ENCODE measurements at regions not wholly inside any gene's neighbourhood (a gene's known extent, or its start where the extent isn't known, plus 50 kb on each side); places are given as distances from the start of the nearest gene placed in this dataset.

DNA sequence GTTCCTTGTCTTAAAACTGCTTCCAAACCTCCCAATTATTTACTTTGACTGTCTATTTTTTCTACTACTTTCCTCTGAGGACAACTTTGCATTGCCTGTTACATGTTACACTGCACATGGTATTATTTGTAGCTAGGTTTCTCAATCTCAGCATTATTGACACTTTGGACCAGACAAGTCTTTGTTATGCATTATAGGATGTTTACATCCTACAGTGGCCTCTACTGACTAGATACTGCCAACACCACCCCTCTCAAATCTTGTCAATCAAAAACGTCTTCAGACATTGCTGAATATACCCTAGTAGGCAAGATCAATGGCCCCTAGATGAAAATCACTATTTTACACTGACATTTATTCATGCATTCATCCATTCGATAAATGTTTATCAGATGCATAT lies 129.6 kb upstream of the DNAJC10 start:
- Histone ChIP-seq H4K8ac (ENCODE audit: low read depth, low read length) (no peak overlapping the region), H3K36me3 (ENCODE audit: control insufficient read depth, insufficient read depth, low read length) (no peaks in the 10 kb centered on the region), H4K5ac (ENCODE audit: low read length) (no peak overlapping the region), H3K9ac (ENCODE audit: low read length) (no peak overlapping the region), H2BK15ac (replicated peaks; ENCODE audit: low read depth) (no peak overlapping the region), H2BK120ac (ENCODE audit: low read depth, low read length) (no peak overlapping the region), H3K4me3 (ENCODE audit: low read length) (no peak overlapping the region), H3K56ac (ENCODE audit: low read length) (no peak overlapping the region), H3K79me1 (ENCODE audit: low read length) (no peaks in the 10 kb centered on the region), H3K23ac (ENCODE audit: low read length) (no peak overlapping the region), H3K4ac (ENCODE audit: low read depth, low read length) (no peak overlapping the region), H3K27me3 (ENCODE audit: insufficient read depth, low read length, poor library complexity) (no peaks in the 10 kb centered on the region), H2AK5ac (ENCODE audit: low read length) (no peak overlapping the region), H3K4me1 (ENCODE audit: control insufficient read depth, low read depth, low read length) (no peaks in the 10 kb centered on the region), H3K27ac (ENCODE audit: low read depth, low read length) (no peak overlapping the region), H2BK5ac (ENCODE audit: low read length) (no peak overlapping the region), H3K18ac (ENCODE audit: low read length) (no peak overlapping the region), H3K4me2 (ENCODE audit: low read length) (no peak overlapping the region), H3K79me2 (ENCODE audit: control insufficient read depth, insufficient read depth, low read length) (no peaks in the 10 kb centered on the region)
- no peak for DNase-seq
- WGBS (ENCODE audit: extremely low coverage, insufficient coverage, low lambda C conversion rate): no CpG with 5 or more reads among the region's 2 CpGs

- peak; percentile 21 for DNase-seq
These were observed 128.2 kb upstream of the DNAJC10 start for GRCh38 chr2:182587831-182588230.

DNA sequence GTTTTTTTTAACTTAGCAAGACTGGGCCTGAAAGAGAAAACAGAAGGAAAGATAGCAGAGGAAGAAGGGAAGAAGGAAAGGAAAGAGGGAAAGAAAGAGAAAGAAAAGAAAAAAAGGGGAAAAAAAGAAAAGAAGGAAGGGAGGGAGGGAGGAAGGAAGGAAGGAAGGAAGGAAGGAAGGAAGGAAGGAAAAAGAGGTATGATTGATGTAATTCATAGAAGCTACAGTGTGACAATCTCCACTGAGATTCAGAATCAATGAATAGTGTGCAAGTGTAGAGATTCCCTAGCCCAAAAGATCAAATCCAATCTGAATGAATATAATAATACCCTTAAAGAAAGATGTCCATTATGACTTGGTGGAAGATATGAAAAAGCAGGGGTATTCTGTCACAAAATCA lies 126.9 kb upstream of the DNAJC10 start:
- H3K56ac ChIP-seq (ENCODE audit: low read length): no peak overlapping the region
- no peak overlapping the region for H3K4ac ChIP-seq (ENCODE audit: low read depth, low read length)
- no peak for DNase-seq
- H2BK120ac ChIP-seq (ENCODE audit: low read depth, low read length): no peak overlapping the region
- H3K4me2 ChIP-seq (ENCODE audit: low read length): no peak overlapping the region
- H3K36me3 ChIP-seq (ENCODE audit: control insufficient read depth, insufficient read depth, low read length): no peaks in the 10 kb centered on the region
- no peak overlapping the region for H2BK15ac ChIP-seq (replicated peaks; ENCODE audit: low read depth)
- H2AK5ac ChIP-seq (ENCODE audit: low read length): no peak overlapping the region
- no peak overlapping the region for H2BK5ac ChIP-seq (ENCODE audit: low read length)
- no peaks in the 10 kb centered on the region for H3K79me1 ChIP-seq (ENCODE audit: low read length)
- H3K23ac ChIP-seq (ENCODE audit: low read length): no peak overlapping the region
- no peak overlapping the region for H3K18ac ChIP-seq (ENCODE audit: low read length)
- no peak overlapping the region for H3K9ac ChIP-seq (ENCODE audit: low read length)
- H3K4me3 ChIP-seq (ENCODE audit: low read length): no peak overlapping the region
- no peak overlapping the region for H4K5ac ChIP-seq (ENCODE audit: low read length)
- H3K27ac ChIP-seq (ENCODE audit: low read depth, low read length): no peak overlapping the region
- H3K79me2 ChIP-seq (ENCODE audit: control insufficient read depth, insufficient read depth, low read length): no peaks in the 10 kb centered on the region
- H4K8ac ChIP-seq (ENCODE audit: low read depth, low read length): no peak overlapping the region
- no peaks in the 10 kb centered on the region for H3K27me3 ChIP-seq (ENCODE audit: insufficient read depth, low read length, poor library complexity)
- H3K4me1 ChIP-seq (ENCODE audit: control insufficient read depth, low read depth, low read length): no peaks in the 10 kb centered on the region

More at GRCh38 chr2:182587831-182588230, 128.2 kb upstream of the DNAJC10 start:
- Histone ChIP-seq H3K23ac (ENCODE audit: low read length) (no peak overlapping the region), H3K27ac (ENCODE audit: low read depth, low read length) (no peak overlapping the region), H3K27me3 (ENCODE audit: insufficient read depth, low read length, poor library complexity) (no peaks in the 10 kb centered on the region), H3K4me2 (ENCODE audit: low read length) (no peak overlapping the region), H3K4me3 (ENCODE audit: low read length) (no peak overlapping the region), H3K36me3 (ENCODE audit: control insufficient read depth, insufficient read depth, low read length) (no peaks in the 10 kb centered on the region), H4K5ac (ENCODE audit: low read length) (no peak overlapping the region), H2BK15ac (replicated peaks; ENCODE audit: low read depth) (no peak overlapping the region), H3K18ac (ENCODE audit: low read length) (no peak overlapping the region), H3K79me2 (ENCODE audit: control insufficient read depth, insufficient read depth, low read length) (no peaks in the 10 kb centered on the region), H2AK5ac (ENCODE audit: low read length) (no peak overlapping the region), H2BK5ac (ENCODE audit: low read length) (no peak overlapping the region), H3K79me1 (ENCODE audit: low read length) (no peaks in the 10 kb centered on the region), H3K4ac (ENCODE audit: low read depth, low read length) (no peak overlapping the region), H2BK120ac (ENCODE audit: low read depth, low read length) (no peak overlapping the region), H3K4me1 (ENCODE audit: control insufficient read depth, low read depth, low read length) (no peaks in the 10 kb centered on the region), H3K56ac (ENCODE audit: low read length) (no peak overlapping the region), H3K9ac (ENCODE audit: low read length) (no peak overlapping the region), H4K8ac (ENCODE audit: low read depth, low read length) (no peak overlapping the region)
- WGBS (ENCODE audit: extremely low coverage, insufficient coverage, low lambda C conversion rate): no CpG with 5 or more reads among the region's 1 CpG

DNA sequence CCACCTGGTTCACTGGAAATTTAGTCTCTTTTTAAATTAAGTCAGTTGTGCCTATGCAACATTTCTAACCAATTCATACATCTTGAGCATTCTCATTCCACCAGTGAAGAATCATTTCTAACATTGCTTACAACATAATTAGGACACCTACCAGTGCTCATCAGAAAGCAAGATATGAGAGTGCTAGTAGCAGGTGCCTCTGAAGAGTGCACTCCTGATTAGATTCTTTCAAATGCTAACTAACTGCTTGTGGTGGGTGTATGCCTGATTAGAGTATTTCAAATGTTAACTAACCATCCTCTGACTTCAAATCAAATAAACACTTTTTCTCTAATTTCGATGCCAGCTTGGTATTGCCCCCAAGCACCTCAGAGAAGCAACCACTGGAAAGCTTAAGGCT lies 124.3 kb upstream of the DNAJC10 start:
- no peak overlapping the region for H3K18ac ChIP-seq (ENCODE audit: low read length)
- no peak overlapping the region for H3K4me2 ChIP-seq (ENCODE audit: low read length)
- no peak overlapping the region for H3K23ac ChIP-seq (ENCODE audit: low read length)
- DNase-seq: no peak
- H3K79me1 ChIP-seq (ENCODE audit: low read length): no peaks in the 10 kb centered on the region
- H3K79me2 ChIP-seq (ENCODE audit: control insufficient read depth, insufficient read depth, low read length): no peaks in the 10 kb centered on the region
- no peak overlapping the region for H2AK5ac ChIP-seq (ENCODE audit: low read length)
- no peak overlapping the region for H3K27ac ChIP-seq (ENCODE audit: low read depth, low read length)
- H2BK15ac ChIP-seq (replicated peaks; ENCODE audit: low read depth): no peak overlapping the region
- H3K56ac ChIP-seq (ENCODE audit: low read length): no peak overlapping the region
- no peak overlapping the region for H4K8ac ChIP-seq (ENCODE audit: low read depth, low read length)
- no peaks in the 10 kb centered on the region for H3K27me3 ChIP-seq (ENCODE audit: insufficient read depth, low read length, poor library complexity)
- no peak overlapping the region for H4K5ac ChIP-seq (ENCODE audit: low read length)
- no peak overlapping the region for H3K4me3 ChIP-seq (ENCODE audit: low read length)
- H3K9ac ChIP-seq (ENCODE audit: low read length): no peak overlapping the region
- no CpG with 5 or more reads among the region's 1 CpG for WGBS (ENCODE audit: extremely low coverage, insufficient coverage, low lambda C conversion rate)
- H3K4ac ChIP-seq (ENCODE audit: low read depth, low read length): no peak overlapping the region
- no peak overlapping the region for H2BK120ac ChIP-seq (ENCODE audit: low read depth, low read length)
- H2BK5ac ChIP-seq (ENCODE audit: low read length): no peak overlapping the region
- no peaks in the 10 kb centered on the region for H3K36me3 ChIP-seq (ENCODE audit: control insufficient read depth, insufficient read depth, low read length)
- H3K4me1 ChIP-seq (ENCODE audit: control insufficient read depth, low read depth, low read length): no peaks in the 10 kb centered on the region

- Histone ChIP-seq H3K23ac (ENCODE audit: low read length) (no peak overlapping the region), H3K4me1 (ENCODE audit: control insufficient read depth, low read depth, low read length) (no peaks in the 10 kb centered on the region), H3K56ac (ENCODE audit: low read length) (no peak overlapping the region), H2BK120ac (ENCODE audit: low read depth, low read length) (no peak overlapping the region), H3K4me2 (ENCODE audit: low read length) (no peak overlapping the region), H4K8ac (ENCODE audit: low read depth, low read length) (no peak overlapping the region), H3K36me3 (ENCODE audit: control insufficient read depth, insufficient read depth, low read length) (no peaks in the 10 kb centered on the region), H3K4ac (ENCODE audit: low read depth, low read length) (no peak overlapping the region), H3K4me3 (ENCODE audit: low read length) (no peak overlapping the region), H3K9ac (ENCODE audit: low read length) (no peak overlapping the region), H3K79me2 (ENCODE audit: control insufficient read depth, insufficient read depth, low read length) (no peaks in the 10 kb centered on the region), H2BK5ac (ENCODE audit: low read length) (no peak overlapping the region), H2BK15ac (replicated peaks; ENCODE audit: low read depth) (no peak overlapping the region), H3K27ac (ENCODE audit: low read depth, low read length) (no peak overlapping the region), H4K5ac (ENCODE audit: low read length) (no peak overlapping the region), H2AK5ac (ENCODE audit: low read length) (no peak overlapping the region), H3K18ac (ENCODE audit: low read length) (no peak overlapping the region), H3K79me1 (ENCODE audit: low read length) (no peaks in the 10 kb centered on the region), H3K27me3 (ENCODE audit: insufficient read depth, low read length, poor library complexity) (no peaks in the 10 kb centered on the region)
- no CpG with 5 or more reads among the region's 4 CpGs for WGBS (ENCODE audit: extremely low coverage, insufficient coverage, low lambda C conversion rate)
- no peak for DNase-seq
These were observed 123.2 kb upstream of the DNAJC10 start for GRCh38 chr2:182592691-182593393.

DNA sequence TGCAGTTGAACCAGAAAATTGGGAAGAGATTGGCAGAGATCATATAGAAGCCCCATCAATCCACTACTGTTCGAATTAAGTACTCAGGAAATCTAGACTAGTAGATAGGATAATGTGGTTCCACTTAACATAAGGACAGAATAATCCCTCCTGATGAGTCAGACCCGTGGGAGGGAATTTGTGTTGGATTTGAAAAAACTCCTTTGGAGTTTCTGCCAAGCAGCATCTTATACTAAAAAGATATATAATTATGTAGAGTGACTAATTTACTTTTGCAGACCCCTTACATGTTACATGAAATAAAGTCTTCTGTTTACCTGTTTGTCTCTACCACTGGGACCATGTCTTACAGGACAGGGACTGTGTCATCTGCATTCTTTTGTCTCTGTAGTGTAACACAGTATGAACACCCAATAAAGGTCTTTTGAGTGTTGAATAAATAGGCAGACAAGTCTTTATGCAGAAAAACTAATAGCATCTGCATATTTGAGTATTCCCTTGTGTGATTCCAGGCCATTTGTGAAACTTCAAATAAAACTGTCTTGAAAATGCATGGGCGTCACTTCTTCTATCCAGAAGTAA lies 122.6 kb upstream of the DNAJC10 start:
- Histone ChIP-seq H3K9ac (ENCODE audit: low read length) (no peak overlapping the region), H3K4me2 (ENCODE audit: low read length) (no peak overlapping the region), H3K56ac (ENCODE audit: low read length) (no peak overlapping the region), H2AK5ac (ENCODE audit: low read length) (no peak overlapping the region), H3K36me3 (ENCODE audit: control insufficient read depth, insufficient read depth, low read length) (no peaks in the 10 kb centered on the region), H2BK120ac (ENCODE audit: low read depth, low read length) (no peak overlapping the region), H3K79me2 (ENCODE audit: control insufficient read depth, insufficient read depth, low read length) (no peaks in the 10 kb centered on the region), H2BK15ac (replicated peaks; ENCODE audit: low read depth) (no peak overlapping the region), H4K8ac (ENCODE audit: low read depth, low read length) (no peak overlapping the region), H3K79me1 (ENCODE audit: low read length) (no peaks in the 10 kb centered on the region), H3K4ac (ENCODE audit: low read depth, low read length) (no peak overlapping the region), H3K4me1 (ENCODE audit: control insufficient read depth, low read depth, low read length) (no peaks in the 10 kb centered on the region), H3K18ac (ENCODE audit: low read length) (no peak overlapping the region), H2BK5ac (ENCODE audit: low read length) (no peak overlapping the region), H3K27me3 (ENCODE audit: insufficient read depth, low read length, poor library complexity) (no peaks in the 10 kb centered on the region), H4K5ac (ENCODE audit: low read length) (no peak overlapping the region), H3K23ac (ENCODE audit: low read length) (no peak overlapping the region), H3K27ac (ENCODE audit: low read depth, low read length) (no peak overlapping the region), H3K4me3 (ENCODE audit: low read length) (no peak overlapping the region)
- no CpG with 5 or more reads among the region's 3 CpGs for WGBS (ENCODE audit: extremely low coverage, insufficient coverage, low lambda C conversion rate)
- no peak for DNase-seq
